Liver (tissue), 8 donors: ENCODE measurements at regions not wholly inside any gene's neighbourhood (a gene's known extent, or its start where the extent isn't known, plus 50 kb on each side); places are given as distances from the start of the nearest gene placed in this dataset.

Source experiments
- DNase-seq: peaks from one replicate; pipeline ENCODE4 v3.0.0-alpha.2; 2017; ENCODE audit warnings: low spot score
- H3K27ac ChIP-seq, 2 donors: one replicate each; pipeline ENCODE4 v1.7.0; 2013; ENCODE audit warnings: inconsistent platforms in 2 of 2, low read length in 2 of 2, control low read depth in 1 of 2, low read depth in 1 of 2, mild to moderate bottlenecking in 1 of 2
- H3K27me3 ChIP-seq, 4 donors: one replicate each; pipeline versions ENCODE4 v1.6.1 to v1.7.0; 2013; ENCODE audit warnings: low read length in 3 of 4, inconsistent platforms in 1 of 4, mild to moderate bottlenecking in 1 of 4, moderate library complexity in 1 of 4; ENCODE audit not compliant: control insufficient read depth in 4 of 4, insufficient read depth in 4 of 4
- H3K36me3 ChIP-seq, 4 donors: one replicate each; pipeline versions ENCODE4 v1.6.1 to v1.7.0; 2013; ENCODE audit warnings: low read length in 3 of 4, mild to moderate bottlenecking in 3 of 4, low read depth in 1 of 4, moderate library complexity in 1 of 4; ENCODE audit not compliant: control insufficient read depth in 4 of 4, insufficient read depth in 3 of 4
- H3K4me1 ChIP-seq, 4 donors: one replicate each; pipeline versions ENCODE4 v1.6.1 to v1.7.0; 2013; ENCODE audit warnings: low read length in 3 of 4, mild to moderate bottlenecking in 3 of 4, moderate library complexity in 1 of 4; ENCODE audit not compliant: control insufficient read depth in 4 of 4, insufficient read depth in 4 of 4
- H3K4me3 ChIP-seq, 3 donors: one replicate each; pipeline versions ENCODE4 v1.6.1 to v1.7.0; 2013; ENCODE audit warnings: low read length in 3 of 3, control low read depth in 1 of 3, low read depth in 1 of 3, mild to moderate bottlenecking in 1 of 3
- H3K9ac ChIP-seq, 2 donors: one replicate each; pipeline ENCODE4 v1.7.0; 2013; ENCODE audit warnings: low read length in 2 of 2, mild to moderate bottlenecking in 2 of 2, moderate library complexity in 2 of 2, control low read depth in 1 of 2, low read depth in 1 of 2
- H3K9me3 ChIP-seq, 4 donors: one replicate each; pipeline versions ENCODE4 v1.6.1 to v1.7.0; 2013; ENCODE audit warnings: low read length in 3 of 4; ENCODE audit not compliant: control insufficient read depth in 4 of 4
- ATF3 ChIP-seq: IDR thresholded peaks from 2 replicates; pipeline ENCODE4 v1.6.1; 2016; ENCODE audit warnings: antibody characterized with exemption
- CTCF ChIP-seq: fragments of 150-350 bp; IDR thresholded peaks from 2 replicates; pipeline ENCODE4 v1.5.1; 2017; ENCODE audit warnings: improper control_type of control experiment, low read depth, low read length; ENCODE audit not compliant: missing input control
- EGR1 ChIP-seq, 2 donors: IDR thresholded peaks; 2 replicates each; pipeline ENCODE4 v1.6.1; 2016 to 2018; ENCODE audit warnings: antibody characterized with exemption in 2 of 2, low read depth in 2 of 2
- FOXA1 ChIP-seq: IDR thresholded peaks from 2 replicates; pipeline ENCODE4 v1.6.1; 2016; ENCODE audit warnings: antibody characterized with exemption
- FOXA2 ChIP-seq: IDR thresholded peaks from 2 replicates; pipeline ENCODE4 v1.6.1; 2016; ENCODE audit warnings: antibody characterized with exemption
- GABPA ChIP-seq, 2 donors: IDR thresholded peaks in 1 of 2; conservative IDR thresholded peaks in 1 of 2; 2 replicates each; pipeline ENCODE4 v1.6.1; 2016; ENCODE audit warnings: antibody characterized with exemption in 2 of 2, mild to moderate bottlenecking in 1 of 2, moderate library complexity in 1 of 2
- HNF4A ChIP-seq, 2 donors: conservative IDR thresholded peaks; 2 replicates each; pipeline ENCODE4 v1.6.1; 2016; ENCODE audit warnings: antibody characterized with exemption in 2 of 2, mild to moderate bottlenecking in 2 of 2
- HNF4G ChIP-seq: IDR thresholded peaks from 2 replicates; pipeline ENCODE4 v1.6.1; 2016; ENCODE audit warnings: antibody characterized with exemption
- JUND ChIP-seq, 2 donors: IDR thresholded peaks; 2 replicates each; pipeline ENCODE4 v1.6.1; 2016; ENCODE audit warnings: antibody characterized with exemption in 2 of 2
- MAX ChIP-seq: IDR thresholded peaks from 2 replicates; pipeline ENCODE4 v1.6.1; 2016; ENCODE audit warnings: antibody characterized with exemption
- NR2F2 ChIP-seq: IDR thresholded peaks from 2 replicates; pipeline ENCODE4 v1.6.1; 2016; ENCODE audit warnings: antibody characterized with exemption
- RAD21 ChIP-seq, 2 donors: IDR thresholded peaks; 2 replicates each; pipeline ENCODE4 v1.6.1; 2016; ENCODE audit warnings: antibody characterized with exemption in 2 of 2, mild to moderate bottlenecking in 2 of 2
- REST ChIP-seq: IDR thresholded peaks from 2 replicates; pipeline ENCODE4 v1.6.1; 2016; ENCODE audit warnings: antibody characterized with exemption, mild to moderate bottlenecking
- RXRA ChIP-seq, 2 donors: IDR thresholded peaks; 2 replicates each; pipeline ENCODE4 v1.6.1; 2017 to 2018; ENCODE audit warnings: antibody characterized with exemption in 2 of 2, mild to moderate bottlenecking in 1 of 2
- SP1 ChIP-seq: IDR thresholded peaks from 2 replicates; pipeline ENCODE4 v1.6.1; 2018; ENCODE audit warnings: antibody characterized with exemption, mild to moderate bottlenecking
- TAF1 ChIP-seq: conservative IDR thresholded peaks from 2 replicates; pipeline ENCODE4 v1.6.1; 2016; ENCODE audit warnings: antibody characterized with exemption, mild to moderate bottlenecking
- YY1 ChIP-seq: IDR thresholded peaks from 2 replicates; pipeline ENCODE4 v1.6.1; 2016; ENCODE audit warnings: antibody characterized with exemption, mild to moderate bottlenecking
- ZBTB33 ChIP-seq: IDR thresholded peaks from 2 replicates; pipeline ENCODE4 v1.6.1; 2016; ENCODE audit warnings: antibody characterized with exemption
- WGBS: extraction: QIAGEN DNeasy Blood & Tissue Kit; methylation state at CpG from one replicate; pipeline ENCODE4 v1.1.7; 2013; 5-methylcytosine and 5-hydroxymethylcytosine counted together
- donor health status: healthy.
- donor health status: healthy.
- donor health status: healthy.
- donor health status: healthy.
- donor health status: healthy.

- TF ChIP-seq RXRA (IDR thresholded peaks at IDR 0.05), result no peak
- no peak for TF ChIP-seq CTCF
- TF ChIP-seq GABPA (IDR thresholded peaks at IDR 0.05 in 1 of 2, conservative IDR thresholded peaks at IDR 0.05 in 1 of 2), result no peak
- no peak for TF ChIP-seq SP1
- no peak for TF ChIP-seq ZBTB33
- no peak for TF ChIP-seq RAD21 (IDR thresholded peaks at IDR 0.05)
- TF ChIP-seq TAF1, result no peak
- TF ChIP-seq FOXA1, result no peak
- no peak for TF ChIP-seq ATF3
- no peak for TF ChIP-seq JUND (IDR thresholded peaks at IDR 0.05)
- no peak for TF ChIP-seq EGR1 (IDR thresholded peaks at IDR 0.05; ENCODE audit: low read depth in 2 of 2)
- TF ChIP-seq REST, result no peak
- no peak for TF ChIP-seq FOXA2
- TF ChIP-seq MAX, result no peak
- no peak for TF ChIP-seq NR2F2
- no peak for TF ChIP-seq HNF4A (conservative IDR thresholded peaks at IDR 0.05)
- no peak for TF ChIP-seq HNF4G
- no peak for TF ChIP-seq YY1
- H3K4me1 ChIP-seq, result no peaks in the 10 kb centered on the region
- DNase-seq, result no peak
- no peak overlapping the region for H3K27ac ChIP-seq
- H3K27me3 ChIP-seq, result no peaks in the 10 kb centered on the region
- H3K9ac ChIP-seq, result no peak overlapping the region
- no peak overlapping the region for H3K4me3 ChIP-seq
- H3K36me3 ChIP-seq, result no peaks in the 10 kb centered on the region
- peaks cover 0 to 15% (median 0%) of the 10 kb centered on the region in 4 donors for H3K9me3 ChIP-seq
Measured at GRCh38 chr2:163236553-163236952, 398.0 kb upstream of the KCNH7 start.

GRCh38 chr2:163231666-163232065 is 393.1 kb upstream of the KCNH7 start:
- no peaks in the 10 kb centered on the region for H3K4me1 ChIP-seq

More at GRCh38 chr2:163231666-163232065, 393.1 kb upstream of the KCNH7 start:
- TF ChIP-seq EGR1 (IDR thresholded peaks at IDR 0.05; ENCODE audit: low read depth in 2 of 2), result no peak
- TF ChIP-seq MAX, result no peak
- no peak for TF ChIP-seq FOXA2
- no peaks in the 10 kb centered on the region for H3K36me3 ChIP-seq
- no peaks in the 10 kb centered on the region for H3K9me3 ChIP-seq
- no peaks in the 10 kb centered on the region for H3K27me3 ChIP-seq
- no peak overlapping the region for H3K4me3 ChIP-seq
- WGBS, result 85% methylated on average over 1 of the region's 1 CpG
- no peak overlapping the region for H3K27ac ChIP-seq
- DNase-seq, result no peak
- H3K9ac ChIP-seq, result no peak overlapping the region
